DMS 273 (cell line): ENCODE measurements at regions not wholly inside any gene's neighbourhood (a gene's known extent, or its start where the extent isn't known, plus 50 kb on each side); places are given as distances from the start of the nearest gene placed in this dataset.

Experiments used
- DNase-seq: peaks from one replicate; lab custom pipeline; 2025; ENCODE audit not compliant: unreplicated experiment; lab: John Stamatoyannopoulos, UW

DNA sequence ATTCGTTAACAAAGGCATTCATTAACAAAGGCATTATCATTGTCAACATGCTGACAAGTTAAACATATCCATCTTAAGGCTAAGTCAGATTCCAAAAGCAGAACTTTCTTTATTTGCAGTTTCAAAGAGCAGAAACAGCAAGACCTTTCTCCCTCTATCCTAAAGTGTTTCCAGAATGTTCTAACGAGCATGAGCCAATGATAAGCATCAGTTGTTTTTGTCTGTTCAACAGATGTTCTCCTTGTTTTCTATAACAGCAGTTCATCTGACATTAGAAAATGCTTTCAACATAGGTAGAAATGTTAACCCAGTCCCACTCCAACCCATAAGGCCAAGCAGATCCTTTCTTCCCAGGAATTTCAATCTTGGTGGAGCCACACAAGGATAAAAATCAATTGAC lies 77.6 kb upstream of the POMGNT2 start:
- DNase-seq: no peak

DNA sequence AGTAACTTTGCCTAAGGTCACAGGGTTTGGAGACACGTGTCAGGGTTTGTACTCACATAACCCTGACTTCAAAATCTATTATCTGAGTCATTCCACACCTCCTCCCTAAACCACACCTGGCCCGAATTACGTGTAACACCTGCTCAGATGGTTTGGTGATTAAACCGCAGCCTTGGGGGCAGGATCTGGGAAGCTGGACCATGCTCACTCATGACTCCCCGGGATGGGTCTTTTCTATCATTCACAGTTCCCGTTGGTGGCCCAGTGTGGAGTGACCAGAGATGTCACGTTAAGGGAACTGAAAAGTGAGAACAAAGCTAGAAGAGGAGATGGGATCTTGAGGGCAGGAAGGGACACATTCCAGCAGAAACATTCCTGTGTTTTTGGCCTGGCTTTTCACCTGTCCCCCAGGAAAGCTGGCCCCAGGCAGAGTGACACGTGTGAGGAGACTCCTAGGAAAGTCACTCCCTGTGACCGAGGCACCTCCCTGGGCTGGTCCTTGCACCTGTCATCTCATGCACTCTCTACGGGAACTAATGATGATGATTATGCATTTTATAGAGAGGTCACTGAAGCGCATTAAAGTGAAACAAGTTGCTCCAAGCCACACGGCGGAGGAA lies 75.4 kb upstream of the POMGNT2 start:
- no peak for DNase-seq

DNA sequence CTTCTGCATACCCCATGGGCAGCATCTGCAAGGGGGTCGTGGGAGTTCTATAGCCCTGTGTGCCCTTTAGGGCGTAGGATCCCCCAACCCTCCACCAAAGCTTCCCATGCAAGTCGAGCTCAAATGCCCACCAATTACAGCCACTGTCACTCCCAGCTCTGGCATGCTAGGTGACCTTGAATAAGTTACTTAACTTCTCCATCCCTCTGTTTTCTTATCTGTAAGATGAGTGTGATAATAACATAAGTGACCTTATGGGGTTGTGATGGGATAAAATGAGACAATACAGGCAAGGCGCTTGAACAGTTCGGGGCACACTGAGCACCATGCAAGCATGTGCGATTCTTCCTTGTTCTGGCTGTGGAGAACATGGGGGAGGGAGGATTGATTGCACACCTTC lies 74.8 kb upstream of the POMGNT2 start:
- no peak for DNase-seq

DNA sequence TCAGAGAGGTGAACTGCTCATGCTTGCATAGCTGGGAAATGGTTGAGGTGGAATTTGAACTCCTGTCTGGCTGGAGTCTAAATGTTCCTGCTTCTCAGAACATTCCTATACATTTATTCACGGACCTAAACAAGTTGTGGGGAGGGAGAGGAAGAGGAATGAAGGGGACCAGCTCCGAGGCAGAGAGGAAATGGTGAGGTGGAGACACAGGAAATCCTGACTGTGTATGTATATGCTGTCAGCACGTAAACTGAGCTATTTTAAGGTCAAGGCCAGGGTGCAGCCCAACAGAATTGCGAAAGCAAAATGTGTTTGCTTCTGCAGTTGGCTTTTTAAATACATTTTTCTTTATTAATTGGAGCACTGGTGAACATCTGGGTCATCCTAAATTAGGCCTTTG lies 74.1 kb upstream of the POMGNT2 start:
- DNase-seq: no peak

DNA sequence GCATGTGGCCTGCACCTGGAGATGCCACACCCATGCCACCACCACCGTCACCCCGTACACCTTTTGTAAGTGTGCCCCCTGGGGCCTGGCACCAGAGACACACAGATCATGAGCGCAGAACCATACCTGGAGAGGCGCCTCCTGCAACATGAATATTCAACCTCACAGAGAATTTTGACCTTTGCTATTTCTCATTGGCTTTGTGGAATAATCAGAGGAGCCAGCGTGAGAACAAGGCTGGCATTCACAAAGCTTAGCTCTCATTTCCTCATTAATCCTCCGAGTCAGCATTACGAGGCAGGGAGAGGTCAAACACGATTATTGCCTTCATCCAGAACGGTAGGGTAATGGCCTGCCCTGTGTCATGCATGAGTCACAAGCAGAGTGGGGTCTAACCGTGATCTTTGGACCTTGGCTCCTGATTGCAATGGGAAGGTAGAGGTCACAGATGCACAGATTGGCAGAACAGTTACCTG lies 73.0 kb upstream of the POMGNT2 start:
- no peak for DNase-seq

DNA sequence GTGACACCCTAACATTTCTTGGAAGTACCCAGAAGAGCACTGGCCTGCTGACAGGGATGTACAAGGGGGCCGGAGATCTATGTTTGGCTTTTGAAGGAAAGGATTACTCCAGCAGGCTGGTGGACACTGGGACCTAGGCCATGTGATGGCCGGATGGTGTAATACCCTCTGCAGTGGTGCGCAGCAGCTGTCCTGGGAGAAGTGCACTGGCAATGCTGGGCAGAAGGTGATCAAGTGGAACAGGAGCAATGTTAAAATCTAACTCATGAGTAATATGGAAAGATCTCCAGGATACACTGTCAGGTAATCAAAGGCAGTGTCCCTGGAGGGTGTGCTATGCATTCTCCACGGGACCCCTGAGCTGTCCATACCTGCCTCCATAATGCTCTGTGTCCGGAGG lies 71.2 kb upstream of the POMGNT2 start:
- no peak for DNase-seq

DNA sequence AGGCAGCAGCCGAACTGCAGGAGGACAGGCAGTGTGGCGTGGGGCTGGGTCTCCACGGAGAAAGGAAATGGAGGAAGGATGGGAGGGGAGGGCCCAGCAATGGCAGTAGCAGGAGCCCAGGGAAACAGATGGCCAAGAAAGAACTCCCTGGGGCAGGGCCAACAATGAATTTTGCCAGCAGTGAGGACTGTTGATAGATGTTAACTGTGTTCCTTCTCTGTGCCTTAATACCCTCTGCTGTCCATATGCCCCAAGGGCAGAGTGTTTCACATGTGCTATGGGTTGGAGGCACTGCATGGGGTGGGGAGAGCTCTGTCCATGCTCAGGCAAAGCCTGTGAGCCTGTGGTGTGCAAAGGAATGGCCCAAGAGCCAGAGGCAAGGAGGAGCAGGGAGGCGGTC lies 70.8 kb upstream of the POMGNT2 start:
- DNase-seq: peak; percentile 75

DNA sequence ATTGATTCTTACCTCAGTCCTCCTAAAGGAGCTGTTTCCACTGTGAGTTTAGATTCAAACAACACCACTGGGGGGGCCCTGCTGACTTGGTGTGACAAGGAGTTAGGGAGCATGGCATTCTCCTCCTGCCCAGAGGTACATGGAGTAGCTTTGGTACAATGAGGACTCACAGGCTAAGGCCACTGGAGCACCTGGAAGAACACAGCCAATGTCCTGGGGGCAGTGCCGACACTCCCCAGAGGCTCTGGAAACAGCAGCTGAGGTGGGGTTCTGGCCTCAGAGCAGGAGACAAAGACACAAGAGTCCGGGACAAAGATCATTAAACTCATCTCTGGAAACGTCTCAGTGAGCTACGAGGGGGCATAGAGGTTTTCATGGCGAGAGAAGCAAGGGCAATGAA lies 69.7 kb upstream of the POMGNT2 start:
- no peak for DNase-seq

DNA sequence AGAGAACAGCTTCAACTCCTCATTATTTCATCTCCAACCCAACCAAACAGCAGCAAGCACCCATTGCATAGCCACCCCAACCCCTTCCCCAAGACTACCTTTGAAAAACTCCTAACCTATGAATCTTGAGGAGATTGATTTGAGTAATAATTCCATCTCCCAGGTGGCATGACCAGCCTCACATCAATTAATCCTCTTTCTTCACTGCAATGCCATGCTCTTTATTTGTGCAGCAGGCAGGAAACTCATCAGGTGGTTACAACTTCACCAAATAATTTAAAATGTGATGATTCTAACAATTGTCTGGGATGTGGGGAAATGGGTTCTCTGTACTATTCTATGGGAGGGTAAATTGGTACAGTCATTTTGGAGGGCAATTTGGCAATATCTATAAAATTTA lies 68.1 kb upstream of the POMGNT2 start:
- DNase-seq: no peak

DNA sequence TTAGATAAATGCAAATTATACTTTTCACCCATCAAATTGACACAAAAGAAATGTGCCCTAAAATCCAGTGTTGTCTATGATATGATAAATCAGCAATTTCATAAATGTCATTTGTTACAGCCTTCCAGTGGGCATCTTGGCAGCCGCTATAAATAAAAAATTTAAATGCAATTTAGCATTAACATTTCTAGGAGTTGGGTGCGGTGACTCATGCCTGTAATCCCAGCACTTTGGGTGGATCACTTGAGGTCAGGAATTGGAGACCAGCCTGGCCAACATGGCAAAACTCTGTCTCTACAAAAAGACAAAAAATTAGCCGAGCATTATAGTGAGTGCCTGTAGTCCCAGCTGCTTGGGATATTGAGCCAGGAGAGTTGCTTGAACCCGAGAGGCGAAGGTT lies 65.9 kb upstream of the POMGNT2 start:
- DNase-seq: no peak

DNA sequence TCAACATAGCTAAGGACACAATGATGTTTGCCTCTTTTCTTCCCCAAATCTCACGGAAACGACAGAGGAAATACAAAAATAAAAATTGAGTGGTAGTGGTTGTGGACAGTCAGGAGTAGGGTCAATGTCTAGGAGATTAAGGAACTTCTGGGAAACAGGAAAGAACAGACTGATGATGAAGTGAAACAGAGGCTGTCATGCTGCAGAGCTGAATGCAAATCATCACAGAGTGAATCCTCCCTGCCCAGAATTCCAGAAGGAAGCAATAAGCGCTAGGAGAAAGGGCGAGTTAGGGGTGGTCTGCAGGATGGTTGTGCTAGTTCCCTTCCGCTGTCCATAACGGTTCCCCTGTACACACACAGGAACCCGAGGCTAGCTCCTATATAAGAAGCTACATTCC lies 64.7 kb upstream of the POMGNT2 start:
- DNase-seq: no peak

DNA sequence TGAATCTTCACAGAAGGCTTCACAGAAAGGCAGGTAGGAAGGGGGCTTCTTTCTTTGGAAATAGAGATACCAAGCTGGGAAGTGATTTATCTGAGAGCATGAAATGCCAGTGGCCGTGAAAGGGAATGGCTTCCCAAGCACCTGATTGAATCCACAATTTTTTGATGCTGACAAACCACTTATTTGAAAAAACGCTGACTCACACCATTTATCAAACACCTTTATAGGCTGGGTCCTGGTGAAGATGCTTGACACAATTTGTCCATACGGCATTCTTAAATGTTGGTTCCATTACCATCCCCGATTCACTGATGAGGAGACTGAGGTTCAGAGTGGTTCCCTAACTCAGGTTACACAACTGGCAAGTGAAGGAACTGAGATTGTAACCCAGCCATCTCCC lies 64.1 kb upstream of the POMGNT2 start:
- DNase-seq: no peak

DNA sequence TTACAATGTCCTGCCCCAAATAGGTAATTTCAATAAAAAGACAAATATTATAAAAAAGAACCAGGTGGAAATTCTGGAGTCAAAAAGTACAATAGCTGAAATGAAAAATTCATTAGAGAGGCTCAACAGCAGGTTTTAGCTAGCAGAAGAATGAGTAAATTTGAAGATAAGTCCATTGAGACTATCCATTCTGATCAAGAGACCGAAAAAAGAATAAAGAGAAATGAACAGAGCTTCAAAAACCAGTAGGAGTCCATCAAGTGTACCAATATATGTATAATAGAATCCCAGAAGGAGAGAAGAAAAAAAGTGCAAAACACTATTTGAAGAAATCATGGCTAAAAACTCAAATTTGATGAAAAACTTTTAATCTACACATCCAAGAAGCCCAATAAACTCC lies 60.5 kb upstream of the POMGNT2 start:
- no peak for DNase-seq

DNA sequence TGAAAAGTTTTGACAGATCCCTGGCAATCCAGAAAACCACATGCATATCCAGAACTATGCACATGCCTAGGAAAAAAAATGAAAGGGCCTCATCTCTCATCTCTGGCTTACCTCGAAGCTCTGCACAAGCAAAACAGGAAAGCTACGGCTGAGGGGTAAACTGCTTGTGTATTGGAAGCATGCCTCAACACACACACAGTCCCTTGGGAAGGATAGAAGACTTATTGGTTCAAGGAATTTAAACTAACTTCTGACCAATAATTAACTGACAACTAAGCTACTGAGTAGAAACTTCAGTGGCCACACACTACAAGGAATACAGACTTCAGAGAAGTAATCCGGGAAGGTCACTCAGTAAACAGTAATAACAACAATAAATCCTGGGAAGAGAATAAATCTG lies 59.9 kb upstream of the POMGNT2 start:
- no peak for DNase-seq

DNA sequence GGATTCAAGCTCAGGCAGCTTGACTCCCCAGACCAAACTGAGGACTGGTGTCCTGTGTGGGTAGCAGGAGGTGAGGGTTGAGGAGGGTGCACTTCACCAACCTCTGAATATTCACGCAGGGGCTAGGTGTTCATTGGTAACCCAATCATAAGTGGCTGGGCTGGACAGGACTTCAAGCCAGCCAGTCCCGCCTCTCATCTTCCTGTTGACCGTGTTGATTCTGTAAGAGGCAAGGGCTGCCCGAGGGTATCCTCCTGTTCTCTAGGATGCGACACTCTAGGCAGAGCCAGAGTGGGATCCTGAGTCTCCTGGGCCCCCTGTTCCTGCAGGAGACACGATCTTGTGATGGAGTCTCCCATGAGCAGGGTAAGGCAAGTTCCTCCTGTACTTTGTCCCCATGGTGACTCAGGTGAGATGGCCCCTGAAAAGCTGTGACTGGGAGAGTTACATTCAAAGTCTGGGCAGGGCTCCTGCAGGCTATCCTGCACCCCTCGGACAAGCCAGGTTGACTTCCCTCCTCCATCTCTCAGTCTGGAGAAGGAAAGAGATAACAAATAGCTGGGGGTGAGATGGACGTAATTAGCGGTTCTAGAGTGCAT lies 58.1 kb upstream of the POMGNT2 start:
- no peak for DNase-seq

DNA sequence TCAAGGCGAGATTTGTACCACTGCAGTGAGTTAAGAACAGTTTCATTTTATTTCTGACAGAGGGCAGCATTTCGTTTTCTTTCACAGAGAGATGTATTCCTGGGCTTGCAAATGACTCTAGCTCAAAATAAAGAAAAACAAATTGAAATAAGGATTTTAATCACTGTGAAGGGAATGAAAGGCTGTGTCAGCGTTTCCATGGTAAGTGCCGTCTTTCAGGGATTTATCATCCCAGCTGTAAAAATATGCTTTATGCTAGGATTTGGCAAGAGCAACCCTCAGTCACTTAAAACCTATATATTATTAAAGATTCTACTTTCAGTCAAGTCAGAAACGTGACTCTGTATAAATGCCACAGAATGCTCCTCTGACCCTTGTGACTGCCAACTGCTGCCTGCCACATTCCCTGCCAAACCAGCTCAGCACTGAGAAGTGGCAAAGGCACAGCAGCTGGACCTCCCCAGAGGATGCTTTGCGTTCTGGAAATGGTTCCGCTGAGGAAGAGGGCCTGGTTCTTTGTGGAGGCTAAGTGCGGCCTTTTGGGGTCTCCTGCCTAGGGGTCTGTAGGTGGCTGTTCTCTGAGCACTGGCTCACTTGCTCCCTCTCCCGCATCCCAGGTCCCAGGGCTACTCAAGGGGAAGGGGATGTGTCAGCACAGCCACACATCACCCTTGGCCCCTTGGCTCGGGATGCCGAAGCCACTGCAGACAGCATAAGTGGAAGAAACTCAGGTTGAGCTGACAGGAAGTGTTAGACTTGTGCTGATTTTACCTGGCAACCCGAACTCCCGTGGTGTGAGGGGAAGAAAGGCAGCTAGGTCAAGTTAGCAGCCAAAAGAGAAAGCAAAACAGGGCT lies 56.6 kb upstream of the POMGNT2 start:
- peak; percentile 33 for DNase-seq

DNA sequence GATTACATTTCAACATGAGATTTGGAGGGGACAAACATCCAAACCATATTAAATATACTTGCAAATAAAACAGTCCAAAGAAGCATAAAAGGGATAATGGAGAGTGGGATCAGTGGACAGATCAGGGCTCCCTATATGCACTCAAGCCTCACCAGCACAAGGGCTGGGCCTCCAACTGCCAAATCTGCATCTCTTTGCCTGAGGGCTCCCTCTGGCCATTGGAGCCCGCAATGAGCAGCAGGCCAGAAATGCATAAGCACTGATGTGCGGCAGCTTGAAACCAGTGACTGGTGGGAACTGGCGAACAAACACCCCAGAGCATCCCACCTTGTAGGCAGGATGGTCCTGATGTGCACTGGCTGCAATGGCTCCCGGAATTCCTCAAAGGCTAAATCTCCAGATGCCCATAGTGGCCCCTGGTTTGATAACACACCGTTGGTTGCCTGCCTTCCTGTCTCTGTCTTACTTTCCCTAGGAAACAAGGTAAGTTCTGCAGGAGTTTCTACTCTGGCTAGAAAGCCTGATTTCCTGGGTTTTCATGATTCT lies 55.9 kb upstream of the POMGNT2 start:
- DNase-seq: no peak

DNA sequence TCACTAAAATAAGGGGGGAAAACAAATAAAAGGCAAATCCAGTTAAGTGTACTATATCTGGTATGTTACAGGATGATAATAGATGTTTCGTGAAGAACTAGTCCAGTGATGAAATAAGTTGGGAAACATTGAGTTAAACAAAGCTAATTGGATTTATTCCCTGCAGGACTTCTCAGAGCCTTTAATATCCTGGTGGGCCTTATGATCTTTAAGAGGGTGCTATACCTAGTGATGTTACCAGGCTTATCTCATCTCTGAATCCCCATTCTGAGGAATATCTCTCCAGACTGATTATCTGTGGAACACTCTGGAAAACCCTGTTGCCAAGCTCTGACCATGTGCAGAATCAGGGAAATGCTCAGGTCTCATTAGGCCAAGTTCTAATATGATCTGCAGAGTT lies 54.8 kb upstream of the POMGNT2 start:
- DNase-seq: no peak

DNA sequence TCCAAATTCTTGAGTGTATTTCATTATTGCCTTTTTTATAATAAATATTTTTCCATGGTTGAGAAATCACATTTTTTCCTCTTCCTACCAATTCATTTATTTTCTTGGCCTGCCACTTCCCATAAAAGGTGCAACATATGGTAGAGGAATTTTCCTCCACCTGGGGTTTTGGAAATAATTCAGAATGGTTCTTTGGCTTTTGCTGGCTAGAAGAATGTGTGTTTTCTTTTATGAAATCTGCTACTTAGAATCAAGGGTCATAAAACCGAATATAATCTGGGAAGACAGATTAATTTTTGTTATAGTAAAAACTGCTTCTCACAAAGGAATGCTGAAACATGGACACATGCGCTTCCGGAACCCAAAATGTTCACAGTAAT lies 54.0 kb upstream of the POMGNT2 start:
- DNase-seq: peak; percentile 9

DNA sequence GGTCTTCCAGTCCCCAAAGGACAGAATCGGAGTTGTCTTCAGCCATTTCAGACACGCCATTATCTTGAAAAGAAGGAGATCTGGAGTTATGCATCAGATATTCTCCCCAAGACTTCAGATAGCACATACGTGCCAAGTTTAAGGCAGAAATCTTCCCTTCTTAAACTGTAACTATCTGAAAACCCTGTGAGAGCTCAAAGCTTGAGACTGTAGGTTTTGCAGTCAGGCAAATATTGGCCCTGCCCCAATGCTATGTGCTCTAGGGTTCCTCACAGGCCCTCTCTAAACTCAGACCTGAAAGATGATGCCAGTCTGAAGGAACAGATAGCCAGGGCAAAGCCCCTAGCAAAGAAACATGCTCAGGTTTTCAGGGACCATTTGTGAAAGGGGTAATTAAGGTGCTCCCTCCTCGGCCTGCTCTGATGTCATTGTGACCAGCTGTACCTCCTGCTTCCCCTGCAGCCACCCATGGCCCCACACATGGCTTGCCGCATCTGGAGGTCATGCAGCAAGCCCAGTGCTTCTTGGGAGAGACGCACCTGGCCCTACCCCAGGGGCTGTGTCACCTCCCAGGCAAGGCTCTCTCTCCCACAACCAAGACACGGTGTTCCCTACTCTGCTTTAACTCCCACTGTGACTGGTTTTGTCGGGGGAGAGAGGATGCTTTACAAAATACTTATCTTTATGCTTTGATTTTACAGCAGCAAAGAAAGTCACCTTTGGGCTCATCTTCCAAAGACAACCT lies 53.4 kb upstream of the POMGNT2 start:
- peak; percentile 43 for DNase-seq

DNA sequence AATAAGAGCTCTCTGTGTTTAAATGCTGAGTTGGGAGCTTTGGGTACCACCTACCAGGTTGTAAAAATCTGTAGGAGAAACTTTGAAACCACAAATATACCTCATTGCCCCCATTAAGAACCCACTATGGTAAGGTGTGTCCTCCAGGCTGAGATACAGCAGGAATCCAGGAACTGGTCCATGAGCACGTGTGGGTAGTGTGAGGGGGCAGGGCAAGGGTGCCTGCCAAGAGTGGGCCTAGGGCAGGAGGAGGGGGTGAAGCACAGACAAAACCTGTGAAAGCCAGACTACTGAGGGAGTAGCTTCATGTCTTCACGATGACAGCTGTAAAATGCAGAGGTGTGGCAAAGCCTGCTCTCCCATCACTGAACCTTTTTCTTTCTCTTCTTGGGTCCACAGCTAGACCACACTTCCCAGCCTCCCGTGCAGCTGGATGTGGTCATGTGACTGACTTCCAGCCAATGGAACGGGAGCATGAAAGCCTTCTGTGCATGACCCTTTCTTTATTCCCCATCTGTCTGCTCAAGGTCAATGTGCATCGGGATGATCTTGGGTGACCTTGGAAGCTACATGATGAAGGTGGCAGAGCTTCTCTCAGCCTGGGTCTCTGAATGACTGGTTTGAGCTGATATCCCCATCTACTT lies 51.1 kb upstream of the POMGNT2 start:
- no peak for DNase-seq
